GM12892 (cell line): ENCODE measurements at regions not wholly inside any gene's neighbourhood (a gene's known extent, or its start where the extent isn't known, plus 50 kb on each side); places are given as distances from the start of the nearest gene placed in this dataset.

Experiments
- POLR2A ChIP-seq: IDR thresholded peaks from 2 replicates; pipeline ENCODE4 v1.6.1; 2011; ENCODE audit warnings: low read depth, low read length, control low read depth
- POLR2AphosphoS5 ChIP-seq: IDR thresholded peaks from 2 replicates; pipeline ENCODE4 v1.6.1; 2011; ENCODE audit warnings: low read depth, low read length, control low read depth
- TAF1 ChIP-seq: IDR thresholded peaks from 2 replicates; pipeline ENCODE4 v1.6.1; 2011; ENCODE audit warnings: low read depth, mild to moderate bottlenecking, control low read depth, low read length, borderline replicate concordance

DNA sequence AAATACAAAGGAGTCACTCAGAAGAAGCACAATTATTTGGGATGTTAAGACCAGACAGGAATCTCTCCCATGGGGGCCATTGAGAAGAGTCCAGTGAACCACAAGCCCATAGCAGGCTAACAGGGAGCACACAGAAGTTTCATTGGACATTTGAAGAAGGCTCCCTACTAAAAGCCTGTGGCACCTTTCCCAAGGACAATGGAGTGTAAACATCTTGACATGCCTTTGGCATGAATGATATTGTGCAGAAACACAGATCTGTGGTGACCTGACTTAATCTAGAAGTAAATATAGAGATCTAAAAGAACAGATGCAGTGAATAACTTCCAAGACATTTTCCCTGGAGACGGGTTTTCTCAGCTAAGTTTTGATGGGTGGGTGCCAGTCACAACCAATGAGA is 221.5 kb downstream of the EPHA4 start:
- TF ChIP-seq POLR2A (no peak), TAF1 (no peak), POLR2AphosphoS5 (no peak)
